ENCODE measurements at regions not wholly inside any gene's neighbourhood (a gene's known extent, or its start where the extent isn't known, plus 50 kb on each side); places are given as distances from the start of the nearest gene placed in this dataset.
A peak's percentile ranks its signal among the peaks of the same experiment; 100 is the strongest.
"Not testable (repeated sequence)": the region's sequence is repeated elsewhere in the genome, so short reads cannot be mapped to it uniquely, and the experiment has no call there.

- no peak overlapping the region for H3K27ac ChIP-seq
- no peak for DNase-seq (ENCODE audit: low read depth, low spot score)
Observed at GRCh38 chr4:128758314-128758922, 51.1 kb upstream of the JADE1 start.

GRCh38 chr4:128757712-128758111 is 51.8 kb upstream of the JADE1 start:
- no peak for DNase-seq (ENCODE audit: low read depth, low spot score)
- no peak overlapping the region for H3K27ac ChIP-seq

- H3K27ac ChIP-seq, result no peak overlapping the region
- no peak for DNase-seq (ENCODE audit: low read depth, low spot score)
Observed at GRCh38 chr4:128751354-128751753, 58.1 kb upstream of the JADE1 start.

- DNase-seq (ENCODE audit: low read depth, low spot score); H3K27ac ChIP-seq: not testable (repeated sequence)
Observed at GRCh38 chr4:128741748-128742147, 67.8 kb upstream of the JADE1 start.

GRCh38 chr4:128737098-128737513 is 72.4 kb upstream of the JADE1 start:
- no peak overlapping the region for H3K27ac ChIP-seq
- no peak for DNase-seq (ENCODE audit: low read depth, low spot score)

GRCh38 chr4:128735714-128736113 is 73.8 kb upstream of the JADE1 start:
- H3K27ac ChIP-seq, result no peak overlapping the region
- DNase-seq (ENCODE audit: low read depth, low spot score), result no peak

GRCh38 chr4:128728190-128728589 is 81.3 kb upstream of the JADE1 start:
- no peak overlapping the region for H3K27ac ChIP-seq
- no peak for DNase-seq (ENCODE audit: low read depth, low spot score)

- H3K27ac ChIP-seq, result no peak overlapping the region
- DNase-seq (ENCODE audit: low read depth, low spot score), result no peak
Observed at GRCh38 chr4:128727658-128728057, 81.8 kb upstream of the JADE1 start.

- H3K27ac ChIP-seq, result no peak overlapping the region
- DNase-seq (ENCODE audit: low read depth, low spot score), result peak; percentile 6
Observed at GRCh38 chr4:128725405-128726055, 84.0 kb upstream of the JADE1 start.

- no peak overlapping the region for H3K27ac ChIP-seq
- no peak for DNase-seq (ENCODE audit: low read depth, low spot score)
Observed at GRCh38 chr4:128722911-128723310, 86.6 kb upstream of the JADE1 start.

GRCh38 chr4:128721896-128722295 is 87.6 kb upstream of the JADE1 start:
- DNase-seq (ENCODE audit: low read depth, low spot score), result no peak
- H3K27ac ChIP-seq, result no peak overlapping the region

- H3K27ac ChIP-seq, result no peak overlapping the region
- no peak for DNase-seq (ENCODE audit: low read depth, low spot score)
Observed at GRCh38 chr4:128720270-128720669, 89.2 kb upstream of the JADE1 start.

- H3K27ac ChIP-seq, result no peak overlapping the region
- no peak for DNase-seq (ENCODE audit: low read depth, low spot score)
Observed at GRCh38 chr4:128718768-128719167, 90.7 kb upstream of the JADE1 start.

GRCh38 chr4:128716338-128716737 is 93.2 kb upstream of the JADE1 start:
- DNase-seq (ENCODE audit: low read depth, low spot score), result no peak
- no peak overlapping the region for H3K27ac ChIP-seq

- DNase-seq (ENCODE audit: low read depth, low spot score), result no peak
Observed at GRCh38 chr4:128715616-128716015, 93.9 kb upstream of the JADE1 start.

GRCh38 chr4:128711361-128711760 is 98.1 kb upstream of the JADE1 start:
- DNase-seq (ENCODE audit: low read depth, low spot score), result no peak
- no peak overlapping the region for H3K27ac ChIP-seq

More at GRCh38 chr4:128715616-128716015, 93.9 kb upstream of the JADE1 start:
- no peak overlapping the region for H3K27ac ChIP-seq

GRCh38 chr4:128709268-128709667 is 100.2 kb upstream of the JADE1 start:
- H3K27ac ChIP-seq, result no peak overlapping the region
- no peak for DNase-seq (ENCODE audit: low read depth, low spot score)

- H3K27ac ChIP-seq, result peak overlapping the region; percentile 8
- DNase-seq (ENCODE audit: low read depth, low spot score), result peak; percentile 40
Observed at GRCh38 chr4:128707864-128708263, 101.6 kb upstream of the JADE1 start.

GRCh38 chr4:128703948-128704347 is 105.6 kb upstream of the JADE1 start:
- no peak overlapping the region for H3K27ac ChIP-seq
- no peak for DNase-seq (ENCODE audit: low read depth, low spot score)

- H3K27ac ChIP-seq, result no peak overlapping the region
- DNase-seq (ENCODE audit: low read depth, low spot score), result no peak
Observed at GRCh38 chr4:128700659-128701350, 108.7 kb upstream of the JADE1 start.

- no peak for DNase-seq (ENCODE audit: low read depth, low spot score)
- H3K27ac ChIP-seq, result no peak overlapping the region
Observed at GRCh38 chr4:128698386-128698785, 111.1 kb upstream of the JADE1 start.

- no peak overlapping the region for H3K27ac ChIP-seq
- no peak for DNase-seq (ENCODE audit: low read depth, low spot score)
Observed at GRCh38 chr4:128697323-128697722, 112.2 kb upstream of the JADE1 start.
